Testis (tissue), 2 donors: ENCODE measurements at regions not wholly inside any gene's neighbourhood (a gene's known extent, or its start where the extent isn't known, plus 50 kb on each side); places are given as distances from the start of the nearest gene placed in this dataset.

ENCODE experiments used
- POLR2A ChIP-seq: fragments of 450-650 bp; IDR thresholded peaks from one replicate; pipeline ENCODE4 v1.6.1; 2017; ENCODE audit warnings: antibody characterized with exemption, mild to moderate bottlenecking, moderate library complexity
- TF ChIP-seq, protein P1 (sequence below), 3 experiments: fragments of 450-650 bp in 2 of 3; fragments of 200-600 bp in 1 of 3; sonication (generic) in 1 of 3; IDR thresholded peaks; one replicate each; pipeline ENCODE4 v1.5.1; 2016 to 2019; ENCODE audit warnings: antibody characterized with exemption in 3 of 3, mild to moderate bottlenecking in 2 of 3, moderate library complexity in 1 of 3

DNA sequence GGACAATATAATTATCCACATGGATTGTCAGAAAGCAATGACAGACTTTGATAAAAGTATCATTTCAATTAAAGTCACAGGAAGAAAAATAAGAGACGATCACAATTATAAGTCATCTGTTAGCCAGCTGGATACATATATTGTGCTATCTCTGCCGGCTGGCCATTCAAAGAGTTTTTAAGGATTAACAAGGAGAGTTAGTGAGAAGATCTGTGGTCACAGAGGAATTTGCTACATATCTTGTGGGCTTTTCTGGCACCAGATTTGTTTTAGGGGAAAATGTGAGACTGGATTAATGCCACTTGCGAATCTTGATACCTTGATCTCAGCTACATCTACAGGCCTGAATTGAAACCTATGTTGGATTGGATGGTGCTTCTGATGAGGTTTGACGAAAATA lies 90.9 kb upstream of the MANSC4 start:
- TF ChIP-seq, protein P1, sequence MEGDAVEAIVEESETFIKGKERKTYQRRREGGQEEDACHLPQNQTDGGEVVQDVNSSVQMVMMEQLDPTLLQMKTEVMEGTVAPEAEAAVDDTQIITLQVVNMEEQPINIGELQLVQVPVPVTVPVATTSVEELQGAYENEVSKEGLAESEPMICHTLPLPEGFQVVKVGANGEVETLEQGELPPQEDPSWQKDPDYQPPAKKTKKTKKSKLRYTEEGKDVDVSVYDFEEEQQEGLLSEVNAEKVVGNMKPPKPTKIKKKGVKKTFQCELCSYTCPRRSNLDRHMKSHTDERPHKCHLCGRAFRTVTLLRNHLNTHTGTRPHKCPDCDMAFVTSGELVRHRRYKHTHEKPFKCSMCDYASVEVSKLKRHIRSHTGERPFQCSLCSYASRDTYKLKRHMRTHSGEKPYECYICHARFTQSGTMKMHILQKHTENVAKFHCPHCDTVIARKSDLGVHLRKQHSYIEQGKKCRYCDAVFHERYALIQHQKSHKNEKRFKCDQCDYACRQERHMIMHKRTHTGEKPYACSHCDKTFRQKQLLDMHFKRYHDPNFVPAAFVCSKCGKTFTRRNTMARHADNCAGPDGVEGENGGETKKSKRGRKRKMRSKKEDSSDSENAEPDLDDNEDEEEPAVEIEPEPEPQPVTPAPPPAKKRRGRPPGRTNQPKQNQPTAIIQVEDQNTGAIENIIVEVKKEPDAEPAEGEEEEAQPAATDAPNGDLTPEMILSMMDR (IDR thresholded peaks at IDR 0.05), result no peak
- no peak for TF ChIP-seq POLR2A
